T-cell (primary cell): ENCODE measurements at regions not wholly inside any gene's neighbourhood (a gene's known extent, or its start where the extent isn't known, plus 50 kb on each side); places are given as distances from the start of the nearest gene placed in this dataset.
A peak's percentile ranks its signal among the peaks of the same experiment; 100 is the strongest.

Experiments used
- ATAC-seq, 4 experiments: fragments of 200-7000 bp in 3 of 4; fragments of 150-1000 bp in 1 of 4; cut with Tn5 transposase; replicated peaks in 1 of 4; 1 replicate in 3 of 4; 2 replicates in 1 of 4; pipeline ENCODE4 v1.10.0; 2021; ENCODE audit warnings: moderate library complexity in 3 of 4, mild to moderate bottlenecking in 2 of 4, moderate number of reproducible peaks in 1 of 4
- CTCF ChIA-PET, 2 donors: fragments of 300-600 bp; sonication (Branson Sonifier 250); formaldehyde crosslinking; loops; one replicate each; lab custom pipeline; 2022; ENCODE audit warnings: antibody characterized with exemption in 2 of 2; lab: Charles Lee
- POLR2A ChIA-PET, 2 donors: fragments of 300-600 bp; sonication (Branson Sonifier 250); formaldehyde crosslinking; loops; one replicate each; lab custom pipeline; 2022; ENCODE audit warnings: antibody characterized with exemption in 2 of 2; lab: Charles Lee
- DNase-seq, 35 experiments: peaks; one replicate each; pipeline versions ENCODE4 v3.0.0 to v3.0.0-alpha.2; 2013 to 2023
- H3K27ac ChIP-seq: one replicate; pipeline ENCODE4 v1.5.1; 2013; ENCODE audit warnings: low read length
- H3K27me3 ChIP-seq, 2 experiments: replicated peaks in 1 of 2; 1 replicate in 1 of 2; 2 replicates in 1 of 2; pipeline versions ENCODE4 v1.6.1 to v1.7.0; 2013; ENCODE audit warnings: low read length in 1 of 2, mixed read lengths in 1 of 2; ENCODE audit not compliant: control insufficient read depth in 2 of 2, insufficient read depth in 2 of 2; ENCODE audit errors: extremely low read depth in 1 of 2
- H3K36me3 ChIP-seq, 2 donors: 1 replicate in 1 of 2; 2 replicates in 1 of 2; pipeline versions ENCODE4 v1.6.1 to v1.7.0; 2013; ENCODE audit warnings: low read length in 1 of 2; ENCODE audit not compliant: control insufficient read depth in 2 of 2, insufficient read depth in 1 of 2; ENCODE audit errors: extremely low read depth in 1 of 2
- H3K4me1 ChIP-seq, 2 experiments: 1 replicate in 1 of 2; 2 replicates in 1 of 2; pipeline versions ENCODE4 v1.6.1 to v1.7.0; 2013; ENCODE audit warnings: low read length in 2 of 2, mixed read lengths in 1 of 2; ENCODE audit not compliant: insufficient read depth in 2 of 2, control insufficient read depth in 1 of 2; ENCODE audit errors: extremely low read depth in 1 of 2
- H3K4me3 ChIP-seq, 2 donors: 1 replicate in 1 of 2; 2 replicates in 1 of 2; pipeline versions ENCODE4 v1.5.1 to v1.7.0; 2013; ENCODE audit warnings: mild to moderate bottlenecking in 2 of 2, low read length in 1 of 2, moderate library complexity in 1 of 2; ENCODE audit not compliant: control insufficient read depth in 1 of 2; ENCODE audit errors: extremely low read depth in 1 of 2
- H3K9me3 ChIP-seq: 2 replicates; pipeline ENCODE4 v1.7.0; 2013
- H3K27ac Mint-ChIP-seq, 2 donors: one replicate each; pipeline ENCODE4 v1.8.0; 2020 to 2021; ENCODE audit warnings: mild to moderate bottlenecking in 2 of 2, mixed read lengths in 2 of 2
- H3K27me3 Mint-ChIP-seq, 2 donors: one replicate each; pipeline ENCODE4 v1.8.0; 2021 to 2022; ENCODE audit warnings: mixed read lengths in 2 of 2
- H3K36me3 Mint-ChIP-seq: one replicate; pipeline ENCODE4 v1.8.0; 2021; ENCODE audit warnings: mixed read lengths
- H3K4me1 Mint-ChIP-seq, 3 donors: one replicate each; pipeline ENCODE4 v1.8.0; 2020 to 2022; ENCODE audit warnings: mixed read lengths in 3 of 3, mild to moderate bottlenecking in 1 of 3
- H3K4me3 Mint-ChIP-seq, 3 donors: one replicate each; pipeline ENCODE4 v1.8.0; 2020 to 2022; ENCODE audit warnings: mild to moderate bottlenecking in 3 of 3, mixed read lengths in 3 of 3, moderate library complexity in 3 of 3
- H3K9me3 Mint-ChIP-seq, 3 donors: one replicate each; pipeline ENCODE4 v1.8.0; 2020 to 2022; ENCODE audit warnings: mixed read lengths in 3 of 3
- WGBS: methylation state at CpG from one replicate; pipeline ENCODE4 v1.1.5; 2013; ENCODE audit warnings: missing lambda C conversion rate; ENCODE audit not compliant: insufficient coverage; 5-methylcytosine and 5-hydroxymethylcytosine counted together

DNA sequence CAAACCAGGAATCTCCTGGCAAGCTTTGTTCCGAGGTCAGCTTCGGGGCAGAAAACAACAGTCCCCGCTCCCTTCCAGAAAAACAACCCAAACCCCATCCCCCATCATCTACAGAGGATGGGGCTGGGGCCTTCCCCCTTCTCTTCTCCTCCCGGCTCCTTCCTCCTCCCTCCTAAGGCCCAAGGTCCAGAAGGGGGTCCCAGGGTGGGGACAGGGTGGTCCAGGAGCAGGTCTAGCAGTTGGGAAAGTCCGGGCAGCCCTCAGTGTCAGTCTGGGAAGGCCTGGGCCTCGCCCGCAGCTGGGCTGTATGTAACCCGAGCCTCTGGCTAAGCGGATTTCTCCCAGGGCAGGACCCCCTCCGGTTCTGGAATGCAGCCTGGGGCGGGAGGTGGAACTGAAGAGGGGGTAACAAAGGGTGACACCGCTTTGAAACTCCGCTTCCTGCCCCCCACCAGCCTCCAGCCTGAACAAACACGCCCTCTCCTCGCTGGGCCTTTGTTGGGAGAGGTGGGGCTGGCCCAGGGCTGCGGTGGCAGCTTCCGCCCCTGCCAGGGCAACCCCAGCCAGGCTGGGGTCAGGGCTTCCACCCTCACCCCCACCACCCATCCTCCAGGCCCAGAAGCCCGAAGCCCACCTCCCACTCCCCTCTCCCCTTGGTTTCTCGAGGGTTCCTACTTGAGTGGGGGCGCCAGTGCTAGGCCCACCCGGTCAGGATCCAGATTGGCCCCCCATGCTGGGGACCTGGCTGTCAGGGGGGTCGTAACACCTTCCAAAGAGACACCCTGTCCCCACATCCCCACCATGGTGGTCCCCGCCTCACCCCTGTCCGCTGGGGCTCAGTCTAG, 63.5 kb downstream of the C9orf50 start:
- H3K4me1 Mint-ChIP-seq, result peaks cover 0 to 2% (median 0%) of the 10 kb centered on the region in 3 donors
- H3K27ac Mint-ChIP-seq, result no peak overlapping the region
- WGBS, result 73% methylated on average over 13 of the region's 24 CpGs
- H3K27me3 ChIP-seq, result peaks cover 0 to 34% of the 10 kb centered on the region in 2 experiments
- ChIA-PET POLR2A (no interaction called here), CTCF (no interaction called here)
- ATAC-seq (peak in 1 of 4 experiments; percentile 38), DNase-seq (no peak)
- no peak overlapping the region for H3K4me3 Mint-ChIP-seq
- no peaks in the 10 kb centered on the region for H3K4me1 ChIP-seq
- H3K27me3 Mint-ChIP-seq, result peaks cover 0 to 4% of the 10 kb centered on the region in 2 donors
- H3K36me3 ChIP-seq, result no peaks in the 10 kb centered on the region
- no peak overlapping the region for H3K4me3 ChIP-seq
- H3K36me3 Mint-ChIP-seq, result no peaks in the 10 kb centered on the region
- no peaks in the 10 kb centered on the region for H3K9me3 Mint-ChIP-seq
- H3K27ac ChIP-seq, result no peak overlapping the region
- H3K9me3 ChIP-seq, result no peaks in the 10 kb centered on the region

DNA sequence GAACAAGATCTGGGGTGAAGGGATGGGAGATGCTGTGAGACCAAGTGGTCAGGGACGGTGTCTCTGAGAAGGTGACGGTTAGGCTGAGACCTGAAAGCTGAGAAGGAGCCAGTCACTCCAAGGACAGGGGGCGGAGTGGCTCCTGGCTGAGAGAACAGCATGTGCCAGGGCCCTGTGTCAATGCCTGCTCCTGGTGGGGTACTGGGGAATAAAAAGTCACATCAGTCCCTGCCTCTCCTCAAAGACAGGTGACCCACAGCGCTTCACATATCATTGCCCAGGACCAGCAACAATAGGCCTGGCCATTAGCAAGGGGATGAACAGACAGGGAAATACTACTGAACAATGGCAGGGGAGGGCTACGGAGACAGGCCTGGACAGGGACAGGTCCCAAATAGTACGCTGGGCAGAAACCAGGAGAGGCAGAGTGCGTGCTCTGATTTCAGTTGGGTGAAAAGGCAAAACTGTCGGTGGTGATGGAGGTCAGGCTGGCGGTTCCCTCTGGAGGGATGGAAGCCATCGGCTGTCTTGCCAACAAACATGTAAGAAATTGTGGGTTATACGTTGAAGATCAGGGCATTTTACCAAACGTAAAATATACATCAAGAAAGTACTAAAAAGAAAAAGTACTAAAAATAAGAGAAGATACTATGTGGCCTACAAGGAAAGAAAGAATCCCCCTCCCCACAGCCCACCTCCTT, 64.3 kb downstream of the C9orf50 start:
- H3K36me3 ChIP-seq, result no peaks in the 10 kb centered on the region
- Mint-ChIP-seq H3K4me1 (peaks cover 0 to 2% (median 0%) of the 10 kb centered on the region in 3 donors), H3K9me3 (no peaks in the 10 kb centered on the region), H3K27me3 (peaks cover 3 to 10% of the 10 kb centered on the region in 2 donors), H3K4me3 (no peak overlapping the region), H3K36me3 (no peaks in the 10 kb centered on the region), H3K27ac (no peak overlapping the region)
- no peak overlapping the region for H3K27ac ChIP-seq
- no peaks in the 10 kb centered on the region for H3K9me3 ChIP-seq
- H3K4me1 ChIP-seq, result no peaks in the 10 kb centered on the region
- CTCF ChIA-PET, result no interaction called here
- POLR2A ChIA-PET, result no interaction called here
- H3K4me3 ChIP-seq, result no peak overlapping the region
- ATAC-seq, result no peak
- H3K27me3 ChIP-seq, result peaks cover 0 to 41% of the 10 kb centered on the region in 2 experiments
- WGBS, result 89% methylated on average over 3 of the region's 12 CpGs
- DNase-seq, result no peak

- peaks cover 0 to 1% of the 10 kb centered on the region in 2 experiments for H3K4me1 ChIP-seq
- Mint-ChIP-seq H3K4me3 (no peak overlapping the region), H3K36me3 (no peaks in the 10 kb centered on the region), H3K4me1 (peaks cover 1 to 3% (median 2%) of the 10 kb centered on the region in 3 donors), H3K27me3 (peaks cover 11 to 19% of the 10 kb centered on the region in 2 donors), H3K9me3 (no peaks in the 10 kb centered on the region), H3K27ac (no peak overlapping the region)
- POLR2A ChIA-PET, result interaction anchor here in 1 of 2 donors (0.7 kb wide), 1 partner anchor 20 kb away, joined by 3 read pairs; no protein-coding TSS in a partner anchor
- H3K4me3 ChIP-seq, result no peak overlapping the region
- CTCF ChIA-PET, result no interaction called here
- no peak overlapping the region for H3K27ac ChIP-seq
- 80% methylated on average over 8 of the region's 14 CpGs for WGBS
- peaks cover 0 to 51% of the 10 kb centered on the region in 2 experiments for H3K27me3 ChIP-seq
- H3K9me3 ChIP-seq, result no peaks in the 10 kb centered on the region
- DNase-seq (no peak), ATAC-seq (no peak)
- H3K36me3 ChIP-seq, result no peaks in the 10 kb centered on the region
These were observed 65.2 kb downstream of the C9orf50 start for GRCh38 chr9:129555512-129556215.

DNA sequence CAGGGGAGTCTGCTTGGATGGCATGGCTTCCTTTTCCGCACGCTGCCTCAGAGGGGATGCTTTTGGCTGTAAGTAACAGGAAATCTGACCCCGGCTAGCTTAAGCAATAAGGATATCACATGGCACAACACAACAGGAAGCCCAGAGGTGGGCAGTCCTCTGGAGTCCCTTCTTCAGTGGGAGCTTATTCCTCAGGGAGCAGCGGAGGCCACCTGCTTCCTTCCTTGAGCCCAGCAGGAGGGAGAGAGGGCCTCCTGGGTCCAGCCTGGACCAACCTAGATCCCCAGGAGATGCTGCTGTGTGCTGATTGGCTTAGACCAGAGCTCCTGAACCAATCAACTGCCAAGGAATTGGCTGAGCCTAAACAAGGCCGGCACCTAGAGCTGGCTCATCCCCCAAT, 66.3 kb downstream of the C9orf50 start:
- H3K36me3 Mint-ChIP-seq, result no peaks in the 10 kb centered on the region

GRCh38 chr9:129553277-129553676, 67.6 kb downstream of the C9orf50 start:
- CTCF ChIA-PET, result interaction anchor here in 1 of 2 donors (0.6 kb wide), 1 partner anchor 690 kb away, joined by 3 read pairs; no protein-coding TSS in a partner anchor

More for the DNA sequence above, 66.3 kb downstream of the C9orf50 start:
- POLR2A ChIA-PET, result no interaction called here
- DNase-seq, result no peak
- Histone ChIP-seq H3K27me3 (peaks cover 0 to 60% of the 10 kb centered on the region in 2 experiments), H3K27ac (no peak overlapping the region), H3K9me3 (no peaks in the 10 kb centered on the region), H3K4me1 (peaks cover 2 to 9% of the 10 kb centered on the region in 2 experiments), H3K4me3 (no peak overlapping the region), H3K36me3 (no peaks in the 10 kb centered on the region)
- peaks cover 6% of the 10 kb centered on the region in 3 donors for H3K4me1 Mint-ChIP-seq
- no peaks in the 10 kb centered on the region for H3K9me3 Mint-ChIP-seq
- H3K27ac Mint-ChIP-seq, result no peak overlapping the region
- WGBS, result 100% methylated on average over 2 of the region's 5 CpGs
- ATAC-seq, result no peak
- H3K27me3 Mint-ChIP-seq, result peaks cover 15 to 22% of the 10 kb centered on the region in 2 donors
- CTCF ChIA-PET, result no interaction called here
- no peak overlapping the region for H3K4me3 Mint-ChIP-seq

GRCh38 chr9:129552064-129552463, 68.8 kb downstream of the C9orf50 start:
- 100% methylated on average over 1 of the region's 6 CpGs for WGBS
- Mint-ChIP-seq H3K4me3 (no peak overlapping the region), H3K4me1 (peaks cover 9 to 11% (median 9%) of the 10 kb centered on the region in 3 donors), H3K9me3 (no peaks in the 10 kb centered on the region), H3K27me3 (peaks cover 20 to 35% of the 10 kb centered on the region in 2 donors), H3K27ac (no peak overlapping the region), H3K36me3 (no peaks in the 10 kb centered on the region)
- peaks cover 0 to 71% of the 10 kb centered on the region in 2 experiments for H3K27me3 ChIP-seq
- POLR2A ChIA-PET, result no interaction called here
- H3K9me3 ChIP-seq, result no peaks in the 10 kb centered on the region
- CTCF ChIA-PET, result no interaction called here
- no peak overlapping the region for H3K27ac ChIP-seq
- DNase-seq (no peak), ATAC-seq (no peak)
- no peaks in the 10 kb centered on the region for H3K36me3 ChIP-seq
- H3K4me1 ChIP-seq, result peaks cover 2 to 14% of the 10 kb centered on the region in 2 experiments
- no peak overlapping the region for H3K4me3 ChIP-seq

More at GRCh38 chr9:129553277-129553676, 67.6 kb downstream of the C9orf50 start:
- Histone ChIP-seq H3K27me3 (peaks cover 0 to 63% of the 10 kb centered on the region in 2 experiments), H3K4me1 (peaks cover 2 to 14% of the 10 kb centered on the region in 2 experiments), H3K36me3 (no peaks in the 10 kb centered on the region), H3K4me3 (no peak overlapping the region), H3K9me3 (no peaks in the 10 kb centered on the region), H3K27ac (no peak overlapping the region)
- H3K9me3 Mint-ChIP-seq, result no peaks in the 10 kb centered on the region
- ATAC-seq, result no peak
- no peak overlapping the region for H3K27ac Mint-ChIP-seq
- H3K4me1 Mint-ChIP-seq, result peaks cover 9 to 11% (median 9%) of the 10 kb centered on the region in 3 donors
- H3K27me3 Mint-ChIP-seq, result peaks cover 20 to 32% of the 10 kb centered on the region in 2 donors
- H3K4me3 Mint-ChIP-seq, result no peak overlapping the region
- WGBS, result 69% methylated on average over 2 of the region's 5 CpGs
- POLR2A ChIA-PET, result no interaction called here
- no peaks in the 10 kb centered on the region for H3K36me3 Mint-ChIP-seq
- no peak for DNase-seq
